HPDE6-E6E7 (cell line): ENCODE measurements at regions not wholly inside any gene's neighbourhood (a gene's known extent, or its start where the extent isn't known, plus 50 kb on each side); places are given as distances from the start of the nearest gene placed in this dataset.
"Not testable (repeated sequence)": the region's sequence is repeated elsewhere in the genome, so short reads cannot be mapped to it uniquely, and the experiment has no call there.

Source experiments
- DNase-seq: peaks from one replicate; pipeline ENCODE4 v3.0.0; 2011; ENCODE audit warnings: missing footprints; ENCODE audit errors: extremely low spot score

GRCh38 chr4:173766171-173766600 is 236.2 kb upstream of the HAND2 start:
- DNase-seq = no peak

- DNase-seq = no peak
Measured at GRCh38 chr4:173765751-173766150, 235.7 kb upstream of the HAND2 start.

- DNase-seq = no peak
Measured at GRCh38 chr4:173763389-173763788, 233.4 kb upstream of the HAND2 start.

GRCh38 chr4:173761938-173762337 is 231.9 kb upstream of the HAND2 start:
- DNase-seq = no peak

GRCh38 chr4:173761236-173761635 is 231.2 kb upstream of the HAND2 start:
- DNase-seq = no peak

GRCh38 chr4:173758132-173758531 is 228.1 kb upstream of the HAND2 start:
- DNase-seq = no peak

- DNase-seq = no peak
Measured at GRCh38 chr4:173753408-173753807, 223.4 kb upstream of the HAND2 start.

- no peak for DNase-seq
Measured at GRCh38 chr4:173752610-173753230, 222.7 kb upstream of the HAND2 start.

GRCh38 chr4:173748353-173748752 is 218.3 kb upstream of the HAND2 start:
- no peak for DNase-seq

GRCh38 chr4:173747537-173748257 is 217.7 kb upstream of the HAND2 start:
- no peak for DNase-seq

GRCh38 chr4:173746424-173746823 is 216.4 kb upstream of the HAND2 start:
- no peak for DNase-seq

GRCh38 chr4:173745765-173746164 is 215.7 kb upstream of the HAND2 start:
- no peak for DNase-seq

- DNase-seq = no peak
Measured at GRCh38 chr4:173736840-173737239, 206.8 kb upstream of the HAND2 start.

- DNase-seq = no peak
Measured at GRCh38 chr4:173735585-173735984, 205.6 kb upstream of the HAND2 start.

- DNase-seq = no peak
Measured at GRCh38 chr4:173735049-173735448, 205.0 kb upstream of the HAND2 start.

GRCh38 chr4:173731257-173731656 is 201.2 kb upstream of the HAND2 start:
- DNase-seq = no peak

- DNase-seq = no peak
Measured at GRCh38 chr4:173722075-173722474, 192.0 kb upstream of the HAND2 start.

- DNase-seq = not testable (repeated sequence)
Measured at GRCh38 chr4:173718504-173718903, 188.5 kb upstream of the HAND2 start.

GRCh38 chr4:173717581-173717980 is 187.6 kb upstream of the HAND2 start:
- no peak for DNase-seq

- no peak for DNase-seq
Measured at GRCh38 chr4:173714456-173714855, 184.4 kb upstream of the HAND2 start.

GRCh38 chr4:173713026-173713425 is 183.0 kb upstream of the HAND2 start:
- DNase-seq = no peak

- no peak for DNase-seq
Measured at GRCh38 chr4:173707658-173708419, 177.8 kb upstream of the HAND2 start.

- no peak for DNase-seq
Measured at GRCh38 chr4:173704201-173704600, 174.2 kb upstream of the HAND2 start.
